Neural crest cell (in vitro differentiated cells): ENCODE measurements at regions not wholly inside any gene's neighbourhood (a gene's known extent, or its start where the extent isn't known, plus 50 kb on each side); places are given as distances from the start of the nearest gene placed in this dataset.

Experiments used
- DNase-seq: peaks from one replicate; pipeline ENCODE4 v3.0.0; 2021; ENCODE audit warnings: low read depth, mixed read lengths, low spot score
- H3K27ac Mint-ChIP-seq: one replicate; pipeline ENCODE4 v1.8.0; 2021; ENCODE audit warnings: mild to moderate bottlenecking, mixed read lengths; ENCODE audit not compliant: unreplicated experiment
- H3K27me3 Mint-ChIP-seq: 2 replicates; pipeline ENCODE4 v1.8.0; 2021; ENCODE audit warnings: low read depth, mild to moderate bottlenecking, mixed read lengths
- H3K36me3 Mint-ChIP-seq: 2 replicates; pipeline ENCODE4 v1.8.0; 2021; ENCODE audit warnings: low read depth, mild to moderate bottlenecking, mixed read lengths
- H3K4me1 Mint-ChIP-seq: 2 replicates; pipeline ENCODE4 v1.8.0; 2021; ENCODE audit warnings: mixed read lengths
- H3K4me3 Mint-ChIP-seq: one replicate; pipeline ENCODE4 v1.8.0; 2021; ENCODE audit warnings: mild to moderate bottlenecking, mixed read lengths
- H3K9me3 Mint-ChIP-seq: 2 replicates; pipeline ENCODE4 v1.8.0; 2021; ENCODE audit warnings: mixed read lengths
- CTCF ChIP-seq: fragments of 200-600 bp; sonication (generic); conservative IDR thresholded peaks from 2 replicates; pipeline ENCODE4 v1.5.0; 2021; ENCODE audit warnings: antibody characterized with exemption, mild to moderate bottlenecking

- Mint-ChIP-seq H3K4me3 (no peak overlapping the region), H3K9me3 (peaks cover 8% of the 10 kb centered on the region), H3K36me3 (no peaks in the 10 kb centered on the region), H3K27ac (no peak overlapping the region), H3K4me1 (no peaks in the 10 kb centered on the region), H3K27me3 (no peaks in the 10 kb centered on the region)
- TF ChIP-seq CTCF, result no peak
- no peak for DNase-seq
These were observed 586.6 kb downstream of the SLITRK1 start for GRCh38 chr13:83295686-83296085.

GRCh38 chr13:83286737-83287136, 595.5 kb downstream of the SLITRK1 start:
- no peak for TF ChIP-seq CTCF
- H3K36me3 Mint-ChIP-seq, result no peaks in the 10 kb centered on the region
- H3K27ac Mint-ChIP-seq, result no peak overlapping the region
- no peak overlapping the region for H3K4me3 Mint-ChIP-seq
- no peaks in the 10 kb centered on the region for H3K4me1 Mint-ChIP-seq
- no peaks in the 10 kb centered on the region for H3K9me3 Mint-ChIP-seq
- DNase-seq, result no peak
- H3K27me3 Mint-ChIP-seq, result no peaks in the 10 kb centered on the region

- no peak overlapping the region for H3K4me3 Mint-ChIP-seq
- no peak overlapping the region for H3K27ac Mint-ChIP-seq
- no peak for TF ChIP-seq CTCF
- H3K36me3 Mint-ChIP-seq, result no peaks in the 10 kb centered on the region
- H3K9me3 Mint-ChIP-seq, result peaks cover 2% of the 10 kb centered on the region
- H3K4me1 Mint-ChIP-seq, result no peaks in the 10 kb centered on the region
- H3K27me3 Mint-ChIP-seq, result no peaks in the 10 kb centered on the region
- DNase-seq, result no peak
These were observed 600.6 kb downstream of the SLITRK1 start for GRCh38 chr13:83281654-83282053.

- Mint-ChIP-seq H3K36me3 (no peaks in the 10 kb centered on the region), H3K27ac (no peak overlapping the region), H3K4me3 (no peak overlapping the region), H3K9me3 (peaks cover 2% of the 10 kb centered on the region), H3K27me3 (no peaks in the 10 kb centered on the region), H3K4me1 (no peaks in the 10 kb centered on the region)
- no peak for TF ChIP-seq CTCF
- DNase-seq, result no peak
These were observed 607.6 kb downstream of the SLITRK1 start for GRCh38 chr13:83274679-83275078.

GRCh38 chr13:83272652-83273240, 609.5 kb downstream of the SLITRK1 start:
- H3K36me3 Mint-ChIP-seq, result no peaks in the 10 kb centered on the region
- no peak for DNase-seq
- no peaks in the 10 kb centered on the region for H3K27me3 Mint-ChIP-seq
- H3K27ac Mint-ChIP-seq, result no peak overlapping the region
- no peak for TF ChIP-seq CTCF
- H3K4me1 Mint-ChIP-seq, result no peaks in the 10 kb centered on the region
- H3K9me3 Mint-ChIP-seq, result peaks cover 2% of the 10 kb centered on the region
- no peak overlapping the region for H3K4me3 Mint-ChIP-seq

GRCh38 chr13:83272076-83272475, 610.2 kb downstream of the SLITRK1 start:
- no peak for TF ChIP-seq CTCF
- Mint-ChIP-seq H3K27ac (no peak overlapping the region), H3K4me1 (no peaks in the 10 kb centered on the region), H3K36me3 (no peaks in the 10 kb centered on the region), H3K4me3 (no peak overlapping the region), H3K9me3 (peaks cover 2% of the 10 kb centered on the region), H3K27me3 (no peaks in the 10 kb centered on the region)
- no peak for DNase-seq
